H1 (cell line): ENCODE measurements at regions not wholly inside any gene's neighbourhood (a gene's known extent, or its start where the extent isn't known, plus 50 kb on each side); places are given as distances from the start of the nearest gene placed in this dataset.
"Not testable (repeated sequence)": the region's sequence is repeated elsewhere in the genome, so short reads cannot be mapped to it uniquely, and the experiment has no call there.

Source experiments
- CTCF ChIA-PET: fragments of 300-600 bp; sonication (Branson Sonifier 250); formaldehyde crosslinking; loops from one replicate; lab custom pipeline; 2021; ENCODE audit not compliant: partially characterized antibody; lab: Charles Lee
- POLR2A ChIA-PET: fragments of 300-600 bp; sonication (Branson Sonifier 250); formaldehyde crosslinking; loops from one replicate; lab custom pipeline; 2021; ENCODE audit warnings: inconsistent platforms; ENCODE audit not compliant: partially characterized antibody; lab: Charles Lee
- DNase-seq, 2 experiments: peaks; one replicate each; pipeline versions ENCODE4 v3.0.0 to v3.0.0-alpha.2; 2010 to 2022; ENCODE audit warnings: low spot score in 2 of 2, low read depth in 1 of 2, mixed read lengths in 1 of 2
- FAIRE-seq: peaks from 2 replicates; lab custom pipeline; 2011; peaks lifted over from hg19 to GRCh38; lab: Jason Lieb, UNC
- H2AFZ ChIP-seq: 2 replicates; pipeline ENCODE4 v1.8.1; 2012; ENCODE audit warnings: low read length, inconsistent platforms
- H2AK5ac ChIP-seq: 2 replicates; pipeline ENCODE4 v1.6.1; 2013; ENCODE audit warnings: low read depth, low read length
- H2BK120ac ChIP-seq: replicated peaks from 2 replicates; pipeline ENCODE3; 2013; ENCODE audit warnings: low read depth, low read length, inconsistent platforms
- H2BK12ac ChIP-seq: 2 replicates; pipeline ENCODE4 v1.6.1; 2013; ENCODE audit warnings: low read depth, low read length
- H2BK15ac ChIP-seq: 2 replicates; pipeline ENCODE4 v1.6.1; 2013; ENCODE audit warnings: low read length
- H2BK20ac ChIP-seq: 2 replicates; pipeline ENCODE4 v1.6.1; 2013; ENCODE audit warnings: low read length
- H2BK5ac ChIP-seq: 2 replicates; pipeline ENCODE4 v1.6.1; 2013; ENCODE audit warnings: low read depth, low read length
- H3K14ac ChIP-seq: 2 replicates; pipeline ENCODE4 v1.6.1; 2013; ENCODE audit warnings: inconsistent platforms; ENCODE audit not compliant: insufficient read length
- H3K18ac ChIP-seq: 2 replicates; pipeline ENCODE4 v1.6.1; 2013; ENCODE audit warnings: low read length; ENCODE audit errors: extremely low read depth
- H3K23ac ChIP-seq: 2 replicates; pipeline ENCODE4 v1.6.1; 2013; ENCODE audit warnings: inconsistent platforms; ENCODE audit not compliant: insufficient read length
- H3K23me2 ChIP-seq: 2 replicates; pipeline ENCODE4 v1.6.1; 2013; ENCODE audit warnings: low read depth, low read length
- H3K27ac ChIP-seq: 2 replicates; pipeline ENCODE4 v1.6.1; 2011; ENCODE audit warnings: low read depth, low read length, inconsistent platforms
- H3K27me3 ChIP-seq, 4 experiments: replicated peaks in 1 of 4; 1 replicate in 1 of 4; 2 replicates in 3 of 4; pipeline versions ENCODE4 v1.6.1 to v1.8.1; 2011 to 2013; ENCODE audit warnings: low read length in 3 of 4, mild to moderate bottlenecking in 3 of 4, inconsistent platforms in 2 of 4, mixed read lengths in 2 of 4, moderate library complexity in 1 of 4; ENCODE audit not compliant: control insufficient read depth in 3 of 4, insufficient read depth in 3 of 4; ENCODE audit errors: extremely low read depth in 1 of 4
- H3K36me3 ChIP-seq, 4 experiments: 2 replicates each; pipeline versions ENCODE4 v1.6.1 to v1.8.1; 2011 to 2013; ENCODE audit warnings: mild to moderate bottlenecking in 4 of 4, low read length in 3 of 4, moderate library complexity in 2 of 4, control low read depth in 1 of 4, inconsistent platforms in 1 of 4; ENCODE audit not compliant: insufficient read depth in 4 of 4, control insufficient read depth in 2 of 4
- H3K4ac ChIP-seq: replicated peaks from 2 replicates; pipeline ENCODE3; 2013; ENCODE audit warnings: low read length, low read depth, mixed read lengths, inconsistent platforms; ENCODE audit not compliant: insufficient read length
- H3K4me1 ChIP-seq, 4 experiments: replicated peaks in 1 of 4; 1 replicate in 1 of 4; 2 replicates in 3 of 4; pipeline versions ENCODE4 v1.6.1 to v1.8.1; 2011 to 2013; ENCODE audit warnings: low read length in 3 of 4, inconsistent platforms in 2 of 4, mixed read lengths in 1 of 4; ENCODE audit not compliant: insufficient read depth in 4 of 4, control insufficient read depth in 3 of 4
- H3K4me2 ChIP-seq, 2 experiments: 2 replicates each; pipeline versions ENCODE4 v1.6.1 to v1.8.1; 2011 to 2013; ENCODE audit warnings: low read depth in 2 of 2, low read length in 2 of 2, control low read depth in 1 of 2, inconsistent platforms in 1 of 2, mild to moderate bottlenecking in 1 of 2; ENCODE audit not compliant: insufficient read depth in 1 of 2
- H3K4me3 ChIP-seq, 4 experiments: fragments of 200-600, 300-600 bp in 1 of 4; sonication (generic), shearing (Covaris generic), sonication (Bioruptor Twin) in 1 of 4; 2 replicates each; pipeline versions ENCODE4 v1.5.1 to v1.8.1; 2011 to 2016; ENCODE audit warnings: low read length in 4 of 4, low read depth in 3 of 4, control low read depth in 2 of 4, inconsistent platforms in 2 of 4, mild to moderate bottlenecking in 2 of 4, mixed read lengths in 1 of 4, moderate library complexity in 1 of 4; ENCODE audit not compliant: insufficient read depth in 2 of 4; ENCODE audit errors: extremely low read depth in 1 of 4
- H3K56ac ChIP-seq: replicated peaks from 2 replicates; pipeline ENCODE3; 2013; ENCODE audit warnings: low read depth, mild to moderate bottlenecking, mixed read lengths, low read length, inconsistent platforms; ENCODE audit not compliant: insufficient read length
- H3K79me1 ChIP-seq: 2 replicates; pipeline ENCODE4 v1.6.1; 2013; ENCODE audit warnings: low read depth, low read length, control low read depth
- H3K79me2 ChIP-seq, 2 experiments: 2 replicates each; pipeline versions ENCODE4 v1.6.1 to v1.8.1; 2012 to 2013; ENCODE audit warnings: low read length in 2 of 2, mild to moderate bottlenecking in 2 of 2, inconsistent platforms in 1 of 2; ENCODE audit not compliant: insufficient read depth in 2 of 2, control insufficient read depth in 1 of 2
- H3K9ac ChIP-seq, 4 experiments: replicated peaks in 1 of 4; 1 replicate in 1 of 4; 2 replicates in 3 of 4; pipeline versions ENCODE4 v1.6.1 to v1.8.1; 2011 to 2013; ENCODE audit warnings: low read depth in 3 of 4, low read length in 3 of 4, control low read depth in 2 of 4, mild to moderate bottlenecking in 2 of 4, moderate library complexity in 2 of 4, inconsistent platforms in 1 of 4; ENCODE audit errors: extremely low read depth in 1 of 4
- H3K9me3 ChIP-seq, 2 experiments: 2 replicates each; pipeline versions ENCODE4 v1.6.1 to v1.8.1; 2012 to 2013; ENCODE audit warnings: mild to moderate bottlenecking in 2 of 2, moderate library complexity in 2 of 2, control low read depth in 1 of 2, inconsistent platforms in 1 of 2, low read depth in 1 of 2, low read length in 1 of 2, mixed read lengths in 1 of 2; ENCODE audit not compliant: insufficient read depth in 2 of 2
- H4K20me1 ChIP-seq, 2 experiments: replicated peaks in 1 of 2; 2 replicates each; pipeline versions ENCODE3 to v1.8.1; 2011 to 2013; ENCODE audit warnings: inconsistent platforms in 2 of 2, low read length in 2 of 2, mild to moderate bottlenecking in 1 of 2; ENCODE audit not compliant: insufficient read depth in 2 of 2, control insufficient read depth in 1 of 2
- H4K5ac ChIP-seq: 2 replicates; pipeline ENCODE4 v1.6.1; 2013; ENCODE audit warnings: low read length, low read depth, mixed read lengths, inconsistent platforms; ENCODE audit not compliant: insufficient read length
- H4K8ac ChIP-seq: 2 replicates; pipeline ENCODE4 v1.8.0; 2013; ENCODE audit warnings: mild to moderate bottlenecking, moderate library complexity, low read length, inconsistent platforms; ENCODE audit not compliant: insufficient read depth; ENCODE audit errors: extremely low read depth
- H4K91ac ChIP-seq: replicated peaks from 2 replicates; pipeline ENCODE3; 2013; ENCODE audit warnings: low read length, mixed read lengths, inconsistent platforms; ENCODE audit not compliant: insufficient read length
- WGBS, 2 experiments: shearing (Covaris generic) in 1 of 2; methylation state at CpG; one replicate each; pipeline versions ENCODE4 v1.1.6 to v1.1.7; 2013 to 2015; ENCODE audit warnings: low lambda C conversion rate in 2 of 2, mixed read lengths in 2 of 2, inconsistent platforms in 1 of 2, low coverage in 1 of 2, missing lambda C conversion rate in 1 of 2; ENCODE audit not compliant: insufficient replicate concordance in 2 of 2, insufficient coverage in 1 of 2, insufficient read length in 1 of 2; ENCODE audit errors: extremely low coverage in 1 of 2, missing lambda C conversion rate in 1 of 2; 5-methylcytosine and 5-hydroxymethylcytosine counted together

- H3K56ac ChIP-seq, H4K20me1 ChIP-seq, H3K9ac ChIP-seq, H4K5ac ChIP-seq, H3K23me2 ChIP-seq, H3K14ac ChIP-seq, H3K79me1 ChIP-seq, H3K36me3 ChIP-seq, H3K18ac ChIP-seq, H2BK12ac ChIP-seq, H3K79me2 ChIP-seq, CTCF ChIA-PET, H3K27me3 ChIP-seq, H3K4ac ChIP-seq, H3K4me2 ChIP-seq, H2BK15ac ChIP-seq, H2AK5ac ChIP-seq, H3K27ac ChIP-seq, H3K4me3 ChIP-seq, H3K4me1 ChIP-seq, POLR2A ChIA-PET, H3K9me3 ChIP-seq, H3K23ac ChIP-seq, H2BK5ac ChIP-seq, H2BK120ac ChIP-seq, H4K8ac ChIP-seq, H4K91ac ChIP-seq, H2BK20ac ChIP-seq, FAIRE-seq, H2AFZ ChIP-seq, DNase-seq: not testable (repeated sequence)
- WGBS, 2 experiments = 97% methylated on average over 14 of the region's 20 CpGs; no CpG with 5 or more reads in 1 of the 2 experiments
Measured at GRCh38 chr17:15817861-15818260, 85.8 kb downstream of the TBC1D26 start.

GRCh38 chr17:15822280-15822679 is 90.2 kb downstream of the TBC1D26 start:
- H3K4ac ChIP-seq, H3K23ac ChIP-seq, H3K9me3 ChIP-seq, H2BK20ac ChIP-seq, H3K27me3 ChIP-seq, H3K23me2 ChIP-seq, DNase-seq, H2BK15ac ChIP-seq, H4K91ac ChIP-seq, FAIRE-seq, H2AK5ac ChIP-seq, H3K18ac ChIP-seq, H4K5ac ChIP-seq, H3K36me3 ChIP-seq, H2BK12ac ChIP-seq, H2AFZ ChIP-seq, H3K9ac ChIP-seq, POLR2A ChIA-PET, H2BK120ac ChIP-seq, H3K4me3 ChIP-seq, H2BK5ac ChIP-seq, H3K79me2 ChIP-seq, H3K4me2 ChIP-seq, H4K20me1 ChIP-seq, H3K79me1 ChIP-seq, CTCF ChIA-PET, H3K27ac ChIP-seq, H3K4me1 ChIP-seq, H4K8ac ChIP-seq, H3K56ac ChIP-seq, H3K14ac ChIP-seq: not testable (repeated sequence)
- 68% methylated on average over 2 of the region's 5 CpGs; no CpG with 5 or more reads in 1 of the 2 experiments for WGBS, 2 experiments
